GM21390 (cell line): ENCODE measurements at regions not wholly inside any gene's neighbourhood (a gene's known extent, or its start where the extent isn't known, plus 50 kb on each side); places are given as distances from the start of the nearest gene placed in this dataset.

Experiments
- ATAC-seq: cut with Tn5 transposase; IDR thresholded peaks from one replicate; pipeline ENCODE4 v1.9.1; 2021; ENCODE audit not compliant: unreplicated experiment

GRCh38 chr17:15112846-15113617, 152.1 kb downstream of the PMP22 start:
- ATAC-seq, result no peak

GRCh38 chr17:15109608-15110007, 155.5 kb downstream of the PMP22 start:
- no peak for ATAC-seq

GRCh38 chr17:15108992-15109391, 156.1 kb downstream of the PMP22 start:
- no peak for ATAC-seq

- no peak for ATAC-seq
These were observed 158.6 kb downstream of the PMP22 start for GRCh38 chr17:15106540-15106939.

DNA sequence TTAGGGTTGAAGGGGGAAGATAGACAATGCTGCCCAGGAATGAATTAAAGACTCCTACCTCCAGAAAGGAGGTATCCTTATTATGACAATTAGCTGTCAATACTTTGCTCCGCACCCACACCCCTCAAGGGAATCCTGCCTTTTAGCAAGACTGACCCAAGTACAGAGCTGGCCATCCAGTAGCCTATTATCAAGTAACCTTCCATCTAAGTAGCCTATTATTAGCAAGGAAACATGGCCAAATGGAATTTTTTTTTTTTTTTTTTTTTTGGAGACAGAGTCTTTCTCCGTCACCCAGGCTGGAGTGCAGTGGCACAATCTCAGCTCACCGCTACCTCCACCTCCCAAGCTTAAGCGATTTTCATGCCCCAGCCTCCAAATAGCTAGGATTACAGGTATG, 161.3 kb downstream of the PMP22 start:
- no peak for ATAC-seq

GRCh38 chr17:15101175-15101574, 164.0 kb downstream of the PMP22 start:
- no peak for ATAC-seq

DNA sequence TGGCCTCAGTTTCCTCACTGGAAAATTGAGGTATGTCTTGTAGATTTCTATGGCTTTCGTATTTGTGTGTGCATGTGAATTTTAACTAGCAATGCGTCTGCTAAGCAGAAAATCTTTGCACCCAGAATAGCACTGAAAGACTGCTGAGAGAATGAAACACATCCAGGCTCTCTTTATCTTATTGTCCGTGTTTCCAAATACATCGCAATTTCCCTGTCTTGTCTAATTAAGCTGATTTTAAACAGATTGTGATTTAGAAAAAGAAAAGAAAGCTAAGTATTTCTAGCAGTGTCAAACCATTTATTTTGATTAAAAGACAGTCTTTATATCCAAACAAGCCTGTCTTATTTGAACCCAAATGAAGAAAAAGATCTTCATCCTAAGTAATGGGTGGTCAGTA, 168.6 kb downstream of the PMP22 start:
- no peak for ATAC-seq

GRCh38 chr17:15095935-15096334, 169.2 kb downstream of the PMP22 start:
- no peak for ATAC-seq

- no peak for ATAC-seq
These were observed 172.4 kb downstream of the PMP22 start for GRCh38 chr17:15092762-15093161.

- ATAC-seq, result no peak
These were observed 172.9 kb downstream of the PMP22 start for GRCh38 chr17:15092261-15092660.

DNA sequence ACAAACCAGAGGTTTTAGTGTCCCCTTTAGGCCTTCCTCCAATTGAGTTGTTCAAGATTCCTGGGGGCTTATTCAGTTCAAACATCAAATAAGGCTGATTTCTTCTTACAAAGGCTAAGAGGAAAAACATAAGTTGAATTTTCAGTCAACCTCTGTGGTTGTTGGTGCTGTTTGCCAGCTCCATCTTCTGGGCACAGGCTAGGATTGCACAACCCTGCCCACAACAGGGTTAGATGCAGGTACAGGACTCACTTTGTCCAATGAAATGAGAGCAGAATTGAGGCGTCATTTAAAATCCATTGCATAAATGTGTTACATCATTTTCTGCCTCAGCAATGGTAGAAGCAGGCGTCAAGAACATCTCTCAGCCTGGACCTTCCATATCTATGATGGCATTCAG, 173.3 kb downstream of the PMP22 start:
- no peak for ATAC-seq

DNA sequence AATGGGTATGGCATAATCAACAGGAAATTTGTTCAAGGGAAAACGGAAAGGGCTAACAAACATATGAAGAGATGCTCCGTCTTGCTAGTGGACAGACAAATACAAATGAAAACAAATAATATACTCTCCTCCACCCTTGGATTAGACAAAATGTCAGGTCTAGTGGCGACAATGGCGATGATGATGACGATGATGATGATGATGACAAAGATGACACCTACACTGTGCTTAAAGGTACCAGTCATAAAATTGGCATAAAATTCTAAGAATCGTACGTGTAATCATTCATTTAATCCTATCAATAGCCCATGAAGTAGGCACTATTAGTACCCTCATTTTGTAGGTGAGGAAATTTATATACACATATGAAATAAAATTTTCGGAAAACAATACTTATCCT, 174.6 kb downstream of the PMP22 start:
- ATAC-seq, result no peak

DNA sequence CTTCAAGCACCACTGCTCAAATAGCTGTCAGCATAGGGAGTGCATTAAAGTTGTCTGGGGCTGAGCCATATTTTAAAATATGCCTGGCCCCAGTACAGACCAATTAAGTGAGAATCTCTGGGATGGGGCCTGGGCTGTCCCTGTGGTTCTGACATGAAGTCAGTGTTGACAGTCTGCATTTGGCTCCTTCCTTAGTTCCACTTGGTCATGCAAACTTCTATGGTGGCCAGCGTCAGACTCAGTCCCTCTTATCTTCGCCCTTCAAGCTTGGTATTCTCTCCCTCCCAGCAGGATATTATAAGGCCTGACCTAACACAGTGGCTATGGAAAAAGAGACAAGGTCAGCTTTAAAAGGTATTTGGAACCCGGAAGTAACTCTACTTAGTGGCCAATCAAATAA, 177.2 kb downstream of the PMP22 start:
- ATAC-seq, result no peak

DNA sequence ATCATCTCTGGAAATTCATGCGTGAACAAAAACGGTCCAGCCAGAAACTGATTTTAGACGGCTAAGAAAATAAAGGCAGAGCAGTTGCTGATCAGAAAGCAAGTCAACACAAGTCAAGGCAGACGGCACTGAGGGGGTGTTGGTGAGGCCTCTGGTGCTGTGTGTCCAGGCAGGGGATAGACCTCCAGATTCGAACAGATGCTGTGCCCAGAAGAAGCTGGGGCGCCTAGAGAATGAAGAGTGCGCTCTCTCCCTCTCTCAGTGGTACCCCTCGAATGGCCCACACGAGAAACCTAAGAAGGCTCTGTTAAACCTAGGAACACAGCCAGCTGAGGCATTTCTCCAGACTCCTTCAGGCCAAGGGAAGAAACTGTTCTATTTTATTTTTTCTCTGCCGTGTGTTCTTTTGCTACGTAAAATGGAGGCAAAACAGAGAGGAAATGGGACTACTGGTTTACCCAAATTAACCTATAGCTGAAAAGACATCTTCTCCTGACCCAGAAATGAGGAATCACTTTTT, 178.3 kb downstream of the PMP22 start:
- no peak for ATAC-seq

DNA sequence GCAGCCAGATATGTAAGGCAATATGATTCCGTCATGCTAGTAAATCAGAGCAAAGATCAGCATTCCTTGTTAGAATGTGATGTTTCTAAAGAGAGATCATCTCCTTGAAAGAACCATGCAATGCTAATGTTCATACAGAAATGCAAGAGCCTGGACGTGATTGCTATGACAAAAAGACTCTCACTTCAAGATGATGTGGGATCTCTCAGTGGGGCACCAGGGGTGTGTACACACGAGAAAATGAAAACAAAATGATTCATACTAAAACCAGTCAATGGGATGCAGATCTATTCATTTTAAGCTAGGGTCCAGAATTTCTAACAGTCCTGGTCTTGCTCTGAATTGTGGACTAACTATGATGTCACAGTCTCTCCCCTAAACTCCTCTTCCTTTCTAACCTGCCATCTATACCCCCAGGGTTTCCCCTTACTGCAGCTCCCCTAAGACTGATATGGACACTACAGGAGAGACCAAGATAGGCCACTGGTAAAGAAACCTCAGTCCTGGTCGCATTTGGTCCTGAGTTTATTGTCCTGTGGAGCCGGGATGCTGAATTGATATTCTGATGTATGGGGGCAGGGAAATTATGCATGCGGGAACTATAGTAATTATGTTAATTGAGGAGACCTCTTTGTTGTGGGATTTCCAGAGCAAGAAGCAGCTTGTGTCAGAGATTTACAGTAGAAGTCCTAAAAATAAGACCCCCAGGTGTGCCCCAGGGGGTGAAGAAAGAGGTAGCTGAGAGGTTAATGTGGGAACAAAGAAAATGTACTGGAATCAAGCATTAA, 179.0 kb downstream of the PMP22 start:
- no peak for ATAC-seq

- ATAC-seq, result no peak
These were observed 181.9 kb downstream of the PMP22 start for GRCh38 chr17:15083225-15083624.

DNA sequence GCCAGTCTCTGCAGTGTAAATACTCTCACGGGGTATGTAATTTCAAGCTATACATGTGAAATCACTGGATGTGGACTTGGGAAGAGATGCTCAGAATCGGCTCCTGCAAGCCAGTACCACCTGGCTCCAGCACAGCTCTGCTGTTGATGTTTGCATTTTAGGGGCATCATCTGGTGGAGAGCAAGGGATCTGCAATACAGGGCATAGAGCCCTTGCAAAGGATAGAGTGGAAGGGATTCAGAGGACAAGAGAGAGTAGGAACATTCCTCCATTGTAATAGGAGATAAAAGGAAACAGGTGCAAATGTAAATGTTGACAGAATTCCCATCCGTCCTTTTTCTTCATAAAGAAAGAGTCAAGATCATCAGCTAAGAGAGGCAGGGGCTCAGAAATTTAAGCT, 184.1 kb downstream of the PMP22 start:
- no peak for ATAC-seq

GRCh38 chr17:15078570-15078969, 186.6 kb downstream of the PMP22 start:
- ATAC-seq, result no peak

DNA sequence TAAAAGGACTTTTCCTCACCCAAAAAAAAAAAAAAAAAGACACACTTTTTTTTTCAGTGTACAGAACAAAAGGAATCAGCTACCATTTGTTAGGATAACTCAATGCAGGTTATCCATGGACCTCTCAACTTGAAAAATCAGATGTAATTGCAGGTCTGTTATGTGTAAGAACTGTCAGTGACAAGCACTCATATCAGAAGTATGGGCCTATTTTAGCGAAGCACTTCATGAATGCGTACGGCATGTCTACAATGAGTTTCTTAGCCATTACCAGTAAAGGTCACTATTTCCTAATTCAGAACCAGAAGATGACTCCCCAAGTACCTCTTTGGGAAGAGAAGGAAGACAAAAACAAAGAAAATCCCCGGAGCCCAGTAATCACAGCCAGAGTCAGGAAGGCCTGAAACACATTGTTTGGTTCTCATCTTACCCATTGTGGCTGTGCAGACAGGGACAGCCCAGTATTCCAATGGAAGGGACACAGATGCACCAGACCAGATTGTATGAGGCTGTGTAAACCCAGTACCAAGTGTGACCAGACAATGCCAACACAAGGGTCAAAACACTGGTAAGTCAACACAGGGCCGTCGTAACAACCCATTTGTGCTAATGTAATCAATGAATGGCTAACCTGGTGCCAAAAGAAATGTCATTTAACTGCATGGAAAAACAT, 188.0 kb downstream of the PMP22 start:
- no peak for ATAC-seq

GRCh38 chr17:15051933-15052332, 213.2 kb downstream of the PMP22 start:
- no peak for ATAC-seq

GRCh38 chr17:15049795-15050160, 215.3 kb downstream of the PMP22 start:
- ATAC-seq, result no peak
